IMR-90 (cell line): ENCODE measurements at regions not wholly inside any gene's neighbourhood (a gene's known extent, or its start where the extent isn't known, plus 50 kb on each side); places are given as distances from the start of the nearest gene placed in this dataset.

ENCODE experiments used
- CTCF ChIP-seq: conservative IDR thresholded peaks from 2 replicates; pipeline ENCODE4 v1.5.1; 2012; ENCODE audit warnings: mild to moderate bottlenecking, low read depth, low read length, improper control_type of control experiment
- POLR2A ChIP-seq: IDR thresholded peaks from 2 replicates; pipeline ENCODE4 v1.6.1; 2012; ENCODE audit warnings: mild to moderate bottlenecking, low read depth, low read length

- TF ChIP-seq POLR2A (no peak), CTCF (no peak)
These were observed 99.6 kb upstream of the RBMS3 start for GRCh38 chr3:29181149-29181780.
